ENCODE measurements at regions not wholly inside any gene's neighbourhood (a gene's known extent, or its start where the extent isn't known, plus 50 kb on each side); places are given as distances from the start of the nearest gene placed in this dataset.

- DNase-seq: no peak
Observed at GRCh38 chr5:135134691-135135381, 100.8 kb upstream of the PITX1 start.

- no peak for DNase-seq
Observed at GRCh38 chr5:135133698-135134515, 99.9 kb upstream of the PITX1 start.

- DNase-seq: no peak
Observed at GRCh38 chr5:135133181-135133580, 99.2 kb upstream of the PITX1 start.

- DNase-seq: no peak
Observed at GRCh38 chr5:135131801-135132680, 98.0 kb upstream of the PITX1 start.

DNA sequence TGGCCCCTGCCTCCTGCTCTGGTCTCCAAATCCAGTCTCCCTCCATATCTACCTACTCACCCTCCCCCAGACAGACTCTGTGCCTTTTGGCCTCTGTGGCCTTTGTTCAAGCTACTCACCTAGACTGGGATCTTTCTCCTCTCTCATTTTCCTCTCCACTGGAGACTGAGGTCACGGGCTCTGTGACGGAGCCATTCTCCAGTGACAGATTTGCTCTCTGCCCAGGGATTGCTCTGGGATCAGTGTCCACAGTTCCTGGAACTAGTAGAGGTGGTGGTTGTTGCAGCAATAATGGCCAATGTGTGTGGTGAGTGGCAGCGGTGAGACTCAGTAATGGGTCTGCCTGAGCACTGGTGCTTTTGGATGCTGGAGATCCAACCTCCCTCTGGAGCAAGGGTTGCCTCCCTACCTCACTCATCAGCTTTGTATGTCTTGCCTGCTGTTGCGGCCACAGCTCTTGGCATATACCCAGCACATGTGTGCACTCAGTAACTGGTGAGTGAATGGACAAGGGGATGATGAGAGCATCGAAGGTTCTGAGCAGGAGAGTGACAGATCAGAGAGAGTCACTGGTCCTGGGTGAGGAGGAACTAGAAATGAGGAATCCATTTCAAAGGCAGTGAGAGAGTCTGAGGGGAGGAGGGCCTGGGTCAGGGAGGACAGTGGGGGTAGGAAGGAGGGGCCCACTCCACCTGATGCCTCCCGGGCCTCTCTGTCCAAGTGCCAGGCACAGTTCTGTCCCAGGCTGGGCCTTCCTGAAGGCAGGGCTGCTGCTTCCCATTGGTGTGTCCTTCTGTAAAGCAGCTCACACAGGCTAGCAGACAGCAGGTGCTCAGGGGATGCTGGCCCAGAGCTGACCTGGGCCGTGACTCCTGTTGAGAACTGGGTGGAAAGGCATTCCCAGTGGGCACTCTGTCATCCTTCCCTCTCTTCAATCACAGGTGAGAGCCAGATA, 96.5 kb upstream of the PITX1 start:
- no peak for DNase-seq

DNA sequence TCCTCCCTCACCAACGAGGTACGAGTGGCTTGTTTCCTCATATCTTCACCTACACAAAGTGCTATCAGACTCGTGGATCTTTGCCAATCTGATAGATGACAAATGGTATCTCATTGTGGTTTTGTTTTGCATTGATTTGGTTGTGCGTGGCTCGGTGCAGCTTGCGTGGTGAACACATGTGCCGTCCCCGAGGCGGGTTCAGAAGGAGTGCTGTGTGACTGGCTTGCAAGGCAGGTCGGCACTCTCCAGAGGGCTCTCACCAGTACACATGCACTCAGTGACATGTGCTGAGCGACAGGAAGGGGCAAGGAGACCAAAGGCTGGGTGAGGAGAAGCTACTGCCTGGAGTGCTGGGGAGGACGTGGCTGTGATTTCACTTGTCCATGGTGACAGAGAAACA, 95.3 kb upstream of the PITX1 start:
- no peak for DNase-seq

GRCh38 chr5:135128361-135128760, 94.3 kb upstream of the PITX1 start:
- no peak for DNase-seq

DNA sequence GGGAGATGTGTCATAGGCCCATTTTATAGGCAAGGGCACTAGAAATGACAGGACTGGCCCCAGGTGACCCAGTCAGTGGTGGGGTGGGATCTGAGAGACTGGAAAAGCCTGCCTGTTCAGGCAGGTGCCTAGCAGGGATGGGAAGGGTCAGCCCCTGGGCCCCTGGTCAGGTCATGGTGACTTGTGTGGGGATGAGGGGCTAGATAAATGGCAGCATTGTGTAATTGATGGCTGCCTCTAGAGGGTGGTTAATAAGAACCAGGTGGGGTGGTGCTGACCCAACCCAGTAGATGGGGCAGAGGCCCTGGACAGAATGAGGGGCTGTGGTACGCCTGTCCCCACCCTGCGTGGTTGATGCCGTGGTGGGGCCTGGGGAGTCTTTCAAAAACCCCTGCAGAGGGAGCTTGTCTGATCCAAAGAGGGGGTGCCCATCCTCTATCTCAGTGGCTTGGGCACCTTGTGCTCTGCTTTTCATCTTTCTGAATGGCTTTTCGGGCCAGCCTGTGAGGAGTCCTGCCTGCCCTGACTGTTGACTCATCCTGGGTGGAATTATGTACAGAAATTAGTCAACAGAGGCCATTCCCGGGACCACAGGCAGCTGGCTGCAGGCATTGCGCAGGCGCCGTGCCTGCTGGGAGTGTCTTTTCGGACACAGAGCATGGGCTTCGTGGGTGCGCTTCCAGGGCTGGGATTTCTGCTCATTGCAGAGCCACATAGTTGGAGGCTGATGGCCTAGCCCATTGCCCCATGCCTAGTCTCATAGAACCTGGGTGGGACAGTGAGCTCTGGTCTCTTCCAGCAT, 93.6 kb upstream of the PITX1 start:
- DNase-seq: no peak

GRCh38 chr5:135126688-135127438, 92.8 kb upstream of the PITX1 start:
- DNase-seq: no peak

- no peak for DNase-seq
Observed at GRCh38 chr5:135124724-135125123, 90.7 kb upstream of the PITX1 start.

DNA sequence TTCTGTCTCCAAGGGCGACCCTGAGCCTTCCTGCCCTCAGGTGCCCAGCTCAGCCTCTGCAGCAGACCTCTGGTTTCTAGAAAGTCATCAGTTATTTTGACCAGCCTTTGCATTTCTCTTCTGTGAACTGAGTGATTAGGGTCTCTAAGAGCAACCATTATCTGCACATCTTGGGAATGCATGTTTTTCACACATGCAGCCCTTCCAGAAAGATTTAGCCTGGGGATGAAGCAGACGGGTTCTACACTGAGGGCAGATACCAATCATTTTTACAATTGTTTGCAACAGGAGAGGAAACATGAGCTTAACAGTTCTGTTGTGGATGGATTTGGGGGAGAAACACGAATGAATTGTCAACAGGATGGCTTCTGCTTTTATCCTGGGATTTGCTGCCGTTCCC, 90.1 kb upstream of the PITX1 start:
- DNase-seq: no peak

GRCh38 chr5:135122797-135123196, 88.8 kb upstream of the PITX1 start:
- no peak for DNase-seq

GRCh38 chr5:135120951-135121350, 86.9 kb upstream of the PITX1 start:
- no peak for DNase-seq

DNA sequence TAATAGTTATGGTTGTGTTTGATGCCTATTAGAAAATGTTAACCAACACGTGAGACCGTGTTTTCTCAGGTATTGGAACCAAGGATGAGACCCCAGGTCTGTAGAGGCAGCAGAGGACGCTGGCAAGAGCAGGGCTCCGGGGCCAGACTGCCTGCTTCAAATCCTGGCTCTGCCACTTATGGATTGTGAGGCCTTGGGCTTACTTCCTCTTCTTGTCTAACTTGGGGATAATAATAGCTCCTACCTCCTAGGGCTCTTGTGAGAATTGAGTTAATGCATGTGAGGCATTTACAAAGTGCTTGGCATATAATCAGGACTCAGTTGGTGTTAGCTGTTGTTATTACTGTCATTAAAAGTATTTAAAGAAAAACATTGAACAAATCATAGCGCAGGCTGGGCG, 85.5 kb upstream of the PITX1 start:
- no peak for DNase-seq

DNA sequence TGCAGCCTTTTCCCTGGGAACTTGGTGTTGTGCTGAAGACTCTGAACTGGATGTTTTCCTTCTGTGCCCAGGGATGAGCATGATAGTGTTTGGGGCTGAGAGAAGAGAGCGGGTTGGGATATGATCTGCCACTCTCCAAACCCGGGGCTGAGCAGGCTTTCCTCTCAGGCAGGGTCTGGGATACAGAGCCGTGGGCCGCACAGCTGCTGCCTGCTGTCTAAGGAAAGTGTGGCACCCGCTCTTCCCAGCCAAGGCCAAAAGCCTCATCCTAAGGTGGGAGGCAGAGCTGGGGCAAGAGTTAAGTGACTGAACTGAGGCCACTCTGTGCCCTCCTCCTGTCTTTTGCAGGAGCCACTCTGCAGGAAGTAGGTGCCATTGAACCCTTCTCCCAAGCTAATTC, 83.6 kb upstream of the PITX1 start:
- no peak for DNase-seq

DNA sequence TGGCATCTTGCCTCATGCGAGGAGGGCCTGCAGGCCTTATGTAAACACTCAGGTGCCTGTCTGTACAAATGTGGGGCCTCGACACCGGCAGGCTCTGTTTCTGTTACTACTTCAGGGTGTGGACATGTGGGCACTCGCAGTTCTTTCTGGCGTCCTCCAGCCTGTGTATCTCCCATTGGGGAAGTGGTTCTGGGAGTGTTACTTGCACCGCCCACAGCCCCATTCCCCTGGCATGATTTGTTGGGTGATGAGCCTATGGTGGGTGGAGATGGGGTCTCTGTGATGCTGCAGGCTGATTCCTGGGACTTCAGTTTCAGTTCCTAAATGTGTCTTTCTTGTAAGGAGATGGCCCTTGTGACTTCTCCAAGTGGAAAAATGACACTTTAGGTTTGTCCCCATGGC, 82.1 kb upstream of the PITX1 start:
- no peak for DNase-seq

DNA sequence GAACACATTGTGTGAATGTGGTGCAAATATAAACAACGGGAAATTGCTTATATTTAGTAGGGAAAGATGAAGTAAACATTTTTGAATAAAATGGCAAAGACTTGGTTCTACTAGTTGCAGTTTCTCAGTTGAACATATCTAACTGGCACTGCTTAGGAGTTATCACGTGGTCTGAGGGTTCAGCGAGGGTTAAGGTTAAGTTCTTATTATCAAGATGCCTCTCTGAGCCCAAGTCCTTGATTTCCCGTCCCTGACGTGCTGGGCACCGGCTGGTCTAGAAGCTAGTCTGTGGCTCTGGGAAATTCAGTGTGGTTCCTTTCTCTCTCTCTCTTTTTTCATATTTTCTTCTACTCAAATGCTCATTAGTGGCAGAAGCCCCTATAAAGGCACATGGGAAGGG, 81.6 kb upstream of the PITX1 start:
- DNase-seq: no peak

GRCh38 chr5:135114759-135115158, 80.7 kb upstream of the PITX1 start:
- DNase-seq: no peak

DNA sequence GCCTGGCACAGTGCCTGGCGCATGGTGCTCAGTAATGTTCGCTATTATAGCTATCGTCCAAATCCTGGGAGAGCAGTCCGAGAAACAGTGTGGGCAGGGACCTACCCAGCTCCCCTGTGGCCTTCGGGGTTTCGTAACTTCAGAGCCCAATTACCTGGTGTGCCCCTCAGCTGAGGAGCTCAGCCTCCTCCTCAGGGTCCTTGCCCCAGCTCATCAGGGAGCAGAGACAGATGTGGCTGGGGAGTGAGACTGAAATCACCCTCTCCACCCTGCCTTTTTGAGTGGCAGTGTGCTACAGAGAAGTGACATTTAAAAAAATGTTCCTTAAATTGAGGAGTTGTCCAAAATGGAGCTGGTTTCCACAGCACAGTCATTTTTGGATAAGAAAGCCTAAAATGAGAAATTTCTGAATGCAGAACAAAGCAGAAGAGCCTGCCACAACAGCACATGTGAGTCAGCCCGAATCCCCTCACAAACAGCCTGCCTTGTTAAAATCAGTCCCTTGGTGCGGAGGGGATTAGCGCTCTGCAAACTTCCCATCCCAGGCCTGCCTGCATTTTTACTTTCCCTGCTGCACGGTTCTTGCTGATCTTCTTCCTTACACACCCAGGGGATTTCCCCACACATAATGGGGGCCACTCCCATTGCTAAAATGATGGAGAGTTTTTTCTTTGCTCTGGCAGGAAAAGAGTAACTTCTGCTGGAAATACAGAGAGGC, 78.1 kb upstream of the PITX1 start:
- no peak for DNase-seq

Data from NCI-H2081 treated with DMSO at 0.1 percent for 48 hours (cell line).